SK-N-SH (cell line): ENCODE measurements at regions not wholly inside any gene's neighbourhood (a gene's known extent, or its start where the extent isn't known, plus 50 kb on each side); places are given as distances from the start of the nearest gene placed in this dataset.
A peak's percentile ranks its signal among the peaks of the same experiment; 100 is the strongest.

ENCODE experiments used
- CTCF ChIA-PET: fragments of 300-600, 350-600 bp; formaldehyde crosslinking; extraction: SDS; loops from one replicate; lab custom pipeline; 2021; lab: Yijun Ruan, JAX
- POLR2A ChIA-PET: fragments of 350-600 bp; sonication (Branson Sonifier 250); formaldehyde crosslinking; extraction: SDS; loops from one replicate; lab custom pipeline; 2020; ENCODE audit warnings: antibody characterized with exemption, inconsistent platforms; lab: Yijun Ruan, JAX
- DNase-seq: peaks from one replicate; pipeline ENCODE4 v3.0.0; 2012
- H2AFZ ChIP-seq: fragments of 200-600 bp; sonication (generic); 2 replicates; pipeline ENCODE4 v1.8.1; 2016; ENCODE audit warnings: antibody characterized with exemption, mild to moderate bottlenecking, low read depth
- H3F3A ChIP-seq: fragments of 200-600 bp; sonication (generic); replicated peaks from 2 replicates; pipeline ENCODE3; 2016; ENCODE audit warnings: antibody characterized with exemption, mild to moderate bottlenecking; ENCODE audit not compliant: insufficient read depth
- H3K27ac ChIP-seq, 2 experiments: fragments of 200-500 bp in 1 of 2; fragments of 200-600 bp in 1 of 2; sonication (Bioruptor generic) in 1 of 2; sonication (generic), shearing (Covaris generic) in 1 of 2; 2 replicates each; pipeline versions ENCODE4 v1.5.1 to v1.6.1; 2014 to 2016; ENCODE audit warnings: low read depth in 2 of 2, inconsistent platforms in 1 of 2, low read length in 1 of 2, mild to moderate bottlenecking in 1 of 2, mixed read lengths in 1 of 2
- H3K27me3 ChIP-seq: fragments of 200-600 bp; sonication (generic), shearing (Covaris generic); 2 replicates; pipeline ENCODE4 v1.6.1; 2016; ENCODE audit warnings: mixed run types; ENCODE audit not compliant: insufficient read depth
- H3K36me3 ChIP-seq, 2 experiments: fragments of 200-500 bp in 1 of 2; fragments of 200-600 bp in 1 of 2; sonication (Bioruptor generic) in 1 of 2; sonication (generic) in 1 of 2; replicated peaks in 1 of 2; 2 replicates each; pipeline versions ENCODE3 to v1.5.1; 2014 to 2016; ENCODE audit warnings: low read length in 1 of 2, mild to moderate bottlenecking in 1 of 2; ENCODE audit not compliant: insufficient read depth in 2 of 2, control insufficient read depth in 1 of 2
- H3K4me1 ChIP-seq, 2 experiments: fragments of 200-500 bp in 1 of 2; fragments of 200-600 bp in 1 of 2; sonication (Bioruptor generic) in 1 of 2; sonication (generic), shearing (Covaris generic) in 1 of 2; 2 replicates each; pipeline versions ENCODE4 v1.5.1 to v1.6.1; 2014 to 2016; ENCODE audit warnings: low read depth in 1 of 2, low read length in 1 of 2, mixed run types in 1 of 2; ENCODE audit not compliant: insufficient read depth in 2 of 2, control insufficient read depth in 1 of 2
- H3K4me2 ChIP-seq: fragments of 200-600 bp; sonication (generic), shearing (Covaris generic); 2 replicates; pipeline ENCODE4 v1.6.1; 2017; ENCODE audit warnings: mixed run types
- H3K4me3 ChIP-seq, 2 experiments: fragments of 200-500 bp in 1 of 2; fragments of 200-600 bp in 1 of 2; sonication (Bioruptor generic) in 1 of 2; sonication (generic), shearing (Covaris generic) in 1 of 2; 2 replicates each; pipeline versions ENCODE4 v1.5.1 to v1.8.1; 2014 to 2016; ENCODE audit warnings: low read depth in 2 of 2, inconsistent platforms in 1 of 2, low read length in 1 of 2, mild to moderate bottlenecking in 1 of 2, mixed read lengths in 1 of 2, moderate library complexity in 1 of 2
- H3K79me2 ChIP-seq: fragments of 200-600 bp; sonication (generic); 2 replicates; pipeline ENCODE4 v1.8.1; 2017; ENCODE audit warnings: mild to moderate bottlenecking; ENCODE audit not compliant: insufficient read depth
- H3K9ac ChIP-seq: fragments of 200-600 bp; sonication (generic); 2 replicates; pipeline ENCODE4 v1.6.1; 2017; ENCODE audit warnings: mixed run types
- H3K9me2 ChIP-seq: fragments of 200-600 bp; sonication (generic); 2 replicates; pipeline ENCODE4 v1.6.1; 2017; ENCODE audit warnings: mixed run types
- H3K9me3 ChIP-seq: fragments of 200-600 bp; sonication (generic); 2 replicates; pipeline ENCODE4 v1.6.1; 2017; ENCODE audit warnings: mixed run types, mild to moderate bottlenecking, moderate library complexity
- H4K20me1 ChIP-seq: fragments of 200-600 bp; sonication (generic); 2 replicates; pipeline ENCODE4 v1.6.1; 2017; ENCODE audit warnings: mild to moderate bottlenecking, mixed run types; ENCODE audit not compliant: insufficient read depth
- CHD2 ChIP-seq: fragments of 150-350 bp; IDR thresholded peaks from 2 replicates; pipeline ENCODE4 v1.6.1; 2018; ENCODE audit warnings: low read length; ENCODE audit not compliant: partially characterized antibody
- CTCF ChIP-seq: fragments of 200-600 bp; sonication (generic); IDR thresholded peaks from 2 replicates; pipeline ENCODE4 v1.6.1; 2017; ENCODE audit warnings: antibody characterized with exemption, mild to moderate bottlenecking, moderate library complexity
- ELF1 ChIP-seq: IDR thresholded peaks from 2 replicates; pipeline ENCODE4 v1.4.0; 2012
- EP300 ChIP-seq, 2 experiments: IDR thresholded peaks; 2 replicates each; pipeline versions ENCODE4 v1.4.0 to v1.6.1; 2012; ENCODE audit warnings: borderline replicate concordance in 1 of 2, low read depth in 1 of 2, low read length in 1 of 2
- FOSL2 ChIP-seq: IDR thresholded peaks from 2 replicates; pipeline ENCODE4 v1.4.0; 2012; ENCODE audit warnings: low read depth, mild to moderate bottlenecking, moderate library complexity, borderline replicate concordance
- FOXJ3 ChIP-seq: sonication (generic); formaldehyde crosslinking; IDR thresholded peaks from 2 replicates; pipeline ENCODE4 v1.5.1; 2020; ENCODE audit warnings: mild to moderate bottlenecking, missing genetic modification reagents
- GATA2 ChIP-seq: sonication (generic); formaldehyde crosslinking; IDR thresholded peaks from 2 replicates; pipeline ENCODE4 v1.5.0; 2020; ENCODE audit warnings: mild to moderate bottlenecking, missing genetic modification reagents
- MAX ChIP-seq: IDR thresholded peaks from 2 replicates; pipeline ENCODE4 v1.4.0; 2012; ENCODE audit warnings: low read depth
- MEF2A ChIP-seq: IDR thresholded peaks from 2 replicates; pipeline ENCODE4 v1.4.0; 2012; ENCODE audit warnings: low read depth, borderline replicate concordance
- MXI1 ChIP-seq: IDR thresholded peaks from 2 replicates; pipeline ENCODE4 v1.6.1; 2012; ENCODE audit warnings: mild to moderate bottlenecking, low read depth, low read length, improper control_type of control experiment
- NFIC ChIP-seq: IDR thresholded peaks from 2 replicates; pipeline ENCODE4 v1.4.0; 2012; ENCODE audit warnings: borderline replicate concordance
- NRF1 ChIP-seq: IDR thresholded peaks from 2 replicates; pipeline ENCODE4 v1.6.1; 2012; ENCODE audit warnings: low read depth, mild to moderate bottlenecking, low read length
- POLR2AphosphoS5 ChIP-seq: IDR thresholded peaks from 2 replicates; pipeline ENCODE4 v1.6.1; 2012; ENCODE audit warnings: low read depth, low read length
- RAD21 ChIP-seq: IDR thresholded peaks from 2 replicates; pipeline ENCODE4 v1.6.1; 2012; ENCODE audit warnings: mild to moderate bottlenecking, low read length
- RFX5 ChIP-seq: IDR thresholded peaks from 2 replicates; pipeline ENCODE4 v1.6.1; 2012; ENCODE audit warnings: mild to moderate bottlenecking, improper control_type of control experiment, low read length
- RXRA ChIP-seq: IDR thresholded peaks from 2 replicates; pipeline ENCODE4 v1.4.0; 2012; ENCODE audit warnings: low read depth, mild to moderate bottlenecking, borderline replicate concordance
- SIN3A ChIP-seq: IDR thresholded peaks from 2 replicates; pipeline ENCODE4 v1.6.1; 2012; ENCODE audit warnings: low read depth, mild to moderate bottlenecking, low read length, moderate library complexity, borderline replicate concordance
- TAF1 ChIP-seq: IDR thresholded peaks from 2 replicates; pipeline ENCODE4 v1.6.1; 2012; ENCODE audit warnings: low read depth, mild to moderate bottlenecking, low read length, moderate library complexity, borderline replicate concordance
- TCF12 ChIP-seq: IDR thresholded peaks from 2 replicates; pipeline ENCODE4 v1.4.0; 2012
- USF2 ChIP-seq: fragments of 150-350 bp; IDR thresholded peaks from 2 replicates; pipeline ENCODE4 v1.6.1; 2017; ENCODE audit warnings: antibody characterized with exemption, low read length, low read depth, borderline replicate concordance
- WGBS: methylation state at CpG from one replicate; pipeline ENCODE4 v1.1.6; 2017; ENCODE audit warnings: low lambda C conversion rate; 5-methylcytosine and 5-hydroxymethylcytosine counted together
- TF ChIP-seq, protein P1 (sequence below): IDR thresholded peaks from 2 replicates; pipeline ENCODE4 v1.6.1; 2012; ENCODE audit warnings: mild to moderate bottlenecking, low read depth, low read length, moderate library complexity

- Histone ChIP-seq H3F3A (no peaks in the 10 kb centered on the region), H3K4me3 (no peak overlapping the region), H3K4me2 (no peak overlapping the region), H3K79me2 (no peaks in the 10 kb centered on the region), H3K27me3 (no peaks in the 10 kb centered on the region), H3K9me2 (no peaks in the 10 kb centered on the region), H3K9me3 (no peaks in the 10 kb centered on the region), H4K20me1 (no peaks in the 10 kb centered on the region), H3K4me1 (peaks cover 7% of the 10 kb centered on the region in 2 experiments; a peak in 3 of 4 replicates), H2AFZ (no peak overlapping the region), H3K27ac (no peak overlapping the region), H3K9ac (no peak overlapping the region), H3K36me3 (no peaks in the 10 kb centered on the region)
- ChIA-PET CTCF (interaction anchor here (0.6 to 12.9 kb wide), 95 partner anchors 8 to 717 kb away, joined by 3 to 136 read pairs (median 4); partner anchors contain the start of gene NCAM1), POLR2A (interaction anchor here (1.1 to 1.5 kb wide), 3 partner anchors 248 to 702 kb away, joined by 3 to 6 read pairs (median 4); no protein-coding TSS in a partner anchor)
- TF ChIP-seq FOSL2 (no peak), MEF2A (no peak), FOXJ3 (CRISPR knock-in tag) (no peak), RFX5 (no peak), MXI1 (no peak), TAF1 (no peak), NRF1 (no peak), POLR2AphosphoS5 (no peak), GATA2 (no peak), MAX (no peak), RAD21 (no peak), EP300 (IDR thresholded peaks at IDR 0.05; ENCODE audit: borderline replicate concordance in 1 of 2, low read depth in 1 of 2, low read length in 1 of 2) (no peak), NFIC (no peak)
- 46% methylated on average over 5 of the region's 5 CpGs for WGBS
- DNase-seq, result no peak
These were observed 327.0 kb upstream of the PLET1 start for GRCh38 chr11:112587664-112588063.

DNA sequence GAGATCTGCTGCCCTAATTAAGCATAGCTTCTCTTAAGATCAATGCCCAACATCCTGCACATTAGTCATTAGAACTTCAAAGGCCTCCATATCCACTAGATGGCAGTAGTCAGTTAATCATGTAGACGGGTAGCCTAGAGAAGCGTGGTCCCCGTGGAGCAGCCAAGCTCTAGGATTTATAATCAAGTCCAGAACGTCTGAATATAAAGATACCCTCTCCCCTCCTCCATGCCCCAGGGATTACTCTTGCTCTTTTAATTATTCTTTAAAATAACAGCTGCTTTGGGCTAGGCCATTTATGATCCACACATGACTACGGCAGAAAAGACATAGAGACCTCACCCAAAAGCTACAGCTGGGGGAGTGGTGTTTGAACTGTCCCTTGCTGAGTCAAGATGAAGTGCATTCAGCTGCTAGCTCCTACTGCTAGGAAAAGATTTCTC is 327.6 kb upstream of the PLET1 start:
- H3K27me3 ChIP-seq, result no peaks in the 10 kb centered on the region
- DNase-seq, result peak; percentile 69
- peaks cover 7% of the 10 kb centered on the region in 2 experiments; a peak in 3 of 4 replicates for H3K4me1 ChIP-seq
- peak overlapping the region; percentile 69 for H2AFZ ChIP-seq
- no peaks in the 10 kb centered on the region for H3K9me3 ChIP-seq
- no peaks in the 10 kb centered on the region for H3K79me2 ChIP-seq
- H3K27ac ChIP-seq, result peak overlapping the region in 1 of 2 experiments; percentile 62; a peak in 2 of 4 replicates
- CTCF ChIA-PET, result interaction anchor here (0.6 to 12.9 kb wide), 113 partner anchors 9 to 716 kb away, joined by 3 to 136 read pairs (median 4); partner anchors contain the start of gene NCAM1
- no peak overlapping the region for H3K9ac ChIP-seq
- H4K20me1 ChIP-seq, result no peaks in the 10 kb centered on the region
- no peaks in the 10 kb centered on the region for H3K36me3 ChIP-seq
- POLR2A ChIA-PET, result interaction anchor here (0.6 to 1.5 kb wide), 5 partner anchors 189 to 702 kb away, joined by 3 to 6 read pairs (median 4); no protein-coding TSS in a partner anchor
- 9% methylated on average over 5 of the region's 5 CpGs for WGBS
- H3F3A ChIP-seq, result no peaks in the 10 kb centered on the region
- H3K9me2 ChIP-seq, result no peaks in the 10 kb centered on the region
- no peak overlapping the region for H3K4me2 ChIP-seq
- no peak overlapping the region for H3K4me3 ChIP-seq
- TF ChIP-seq NFIC, result no peak
- TF ChIP-seq TCF12, result peak; percentile 72
- TF ChIP-seq CHD2, result peak; percentile 52
- no peak for TF ChIP-seq RXRA
- no peak for TF ChIP-seq EP300 (IDR thresholded peaks at IDR 0.05; ENCODE audit: borderline replicate concordance in 1 of 2, low read depth in 1 of 2, low read length in 1 of 2)
- peak; percentile 35; the same call in 1 of the 2 replicates for TF ChIP-seq TAF1
- 0 out of 2 replicates have a peak, but pooled peaks have one; percentile 26 for TF ChIP-seq SIN3A
- TF ChIP-seq, protein P1, sequence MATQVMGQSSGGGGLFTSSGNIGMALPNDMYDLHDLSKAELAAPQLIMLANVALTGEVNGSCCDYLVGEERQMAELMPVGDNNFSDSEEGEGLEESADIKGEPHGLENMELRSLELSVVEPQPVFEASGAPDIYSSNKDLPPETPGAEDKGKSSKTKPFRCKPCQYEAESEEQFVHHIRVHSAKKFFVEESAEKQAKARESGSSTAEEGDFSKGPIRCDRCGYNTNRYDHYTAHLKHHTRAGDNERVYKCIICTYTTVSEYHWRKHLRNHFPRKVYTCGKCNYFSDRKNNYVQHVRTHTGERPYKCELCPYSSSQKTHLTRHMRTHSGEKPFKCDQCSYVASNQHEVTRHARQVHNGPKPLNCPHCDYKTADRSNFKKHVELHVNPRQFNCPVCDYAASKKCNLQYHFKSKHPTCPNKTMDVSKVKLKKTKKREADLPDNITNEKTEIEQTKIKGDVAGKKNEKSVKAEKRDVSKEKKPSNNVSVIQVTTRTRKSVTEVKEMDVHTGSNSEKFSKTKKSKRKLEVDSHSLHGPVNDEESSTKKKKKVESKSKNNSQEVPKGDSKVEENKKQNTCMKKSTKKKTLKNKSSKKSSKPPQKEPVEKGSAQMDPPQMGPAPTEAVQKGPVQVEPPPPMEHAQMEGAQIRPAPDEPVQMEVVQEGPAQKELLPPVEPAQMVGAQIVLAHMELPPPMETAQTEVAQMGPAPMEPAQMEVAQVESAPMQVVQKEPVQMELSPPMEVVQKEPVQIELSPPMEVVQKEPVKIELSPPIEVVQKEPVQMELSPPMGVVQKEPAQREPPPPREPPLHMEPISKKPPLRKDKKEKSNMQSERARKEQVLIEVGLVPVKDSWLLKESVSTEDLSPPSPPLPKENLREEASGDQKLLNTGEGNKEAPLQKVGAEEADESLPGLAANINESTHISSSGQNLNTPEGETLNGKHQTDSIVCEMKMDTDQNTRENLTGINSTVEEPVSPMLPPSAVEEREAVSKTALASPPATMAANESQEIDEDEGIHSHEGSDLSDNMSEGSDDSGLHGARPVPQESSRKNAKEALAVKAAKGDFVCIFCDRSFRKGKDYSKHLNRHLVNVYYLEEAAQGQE, result 0 out of 2 replicates have a peak, but pooled peaks have one; percentile 13
- TF ChIP-seq CTCF, result peak; percentile 85
- peak; percentile 72; the same call in 1 of the 2 replicates for TF ChIP-seq MXI1
- TF ChIP-seq RAD21, result peak; percentile 97
- TF ChIP-seq USF2, result no peak
- no peak for TF ChIP-seq ELF1
